OCI-LY7 (cell line): ENCODE measurements at regions not wholly inside any gene's neighbourhood (a gene's known extent, or its start where the extent isn't known, plus 50 kb on each side); places are given as distances from the start of the nearest gene placed in this dataset.

ENCODE experiments used
- EZH2phosphoT487 ChIP-seq: fragments of 200-600 bp; sonication (generic); IDR thresholded peaks from 2 replicates; pipeline ENCODE4 v1.6.1; 2018; ENCODE audit warnings: low read depth, borderline replicate concordance, mild to moderate bottlenecking, mixed run types, antibody characterized with exemption, low read length, moderate library complexity, mixed read lengths
- TF ChIP-seq, protein P1 (sequence below): fragments of 200-600 bp; sonication (generic); conservative IDR thresholded peaks from 2 replicates; pipeline ENCODE4 v1.5.1; 2014; ENCODE audit warnings: mild to moderate bottlenecking, antibody characterized with exemption, low read length, moderate library complexity, mixed read lengths

DNA sequence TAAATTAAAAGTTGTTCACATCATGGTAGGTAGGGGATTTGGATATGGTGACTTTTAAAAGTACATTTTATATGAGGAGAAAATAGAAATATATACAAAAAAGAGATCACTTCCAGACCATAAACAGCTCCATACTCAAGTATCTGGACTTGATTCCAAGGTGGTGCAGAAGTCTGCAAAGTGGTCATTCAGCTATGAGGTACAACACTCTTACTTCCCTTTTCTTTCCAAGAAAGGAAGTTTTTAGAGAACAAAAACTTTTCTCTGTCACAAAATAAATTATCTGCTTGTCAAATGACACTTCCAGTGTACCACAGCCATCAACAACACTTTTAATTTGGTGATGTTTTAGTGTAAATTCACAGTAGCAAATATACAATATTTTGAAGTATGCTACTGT, 1013.5 kb downstream of the GATA3 start:
- TF ChIP-seq, protein P1, sequence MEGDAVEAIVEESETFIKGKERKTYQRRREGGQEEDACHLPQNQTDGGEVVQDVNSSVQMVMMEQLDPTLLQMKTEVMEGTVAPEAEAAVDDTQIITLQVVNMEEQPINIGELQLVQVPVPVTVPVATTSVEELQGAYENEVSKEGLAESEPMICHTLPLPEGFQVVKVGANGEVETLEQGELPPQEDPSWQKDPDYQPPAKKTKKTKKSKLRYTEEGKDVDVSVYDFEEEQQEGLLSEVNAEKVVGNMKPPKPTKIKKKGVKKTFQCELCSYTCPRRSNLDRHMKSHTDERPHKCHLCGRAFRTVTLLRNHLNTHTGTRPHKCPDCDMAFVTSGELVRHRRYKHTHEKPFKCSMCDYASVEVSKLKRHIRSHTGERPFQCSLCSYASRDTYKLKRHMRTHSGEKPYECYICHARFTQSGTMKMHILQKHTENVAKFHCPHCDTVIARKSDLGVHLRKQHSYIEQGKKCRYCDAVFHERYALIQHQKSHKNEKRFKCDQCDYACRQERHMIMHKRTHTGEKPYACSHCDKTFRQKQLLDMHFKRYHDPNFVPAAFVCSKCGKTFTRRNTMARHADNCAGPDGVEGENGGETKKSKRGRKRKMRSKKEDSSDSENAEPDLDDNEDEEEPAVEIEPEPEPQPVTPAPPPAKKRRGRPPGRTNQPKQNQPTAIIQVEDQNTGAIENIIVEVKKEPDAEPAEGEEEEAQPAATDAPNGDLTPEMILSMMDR: no peak
- TF ChIP-seq EZH2phosphoT487: no peak
